ENCODE measurements at regions not wholly inside any gene's neighbourhood (a gene's known extent, or its start where the extent isn't known, plus 50 kb on each side); places are given as distances from the start of the nearest gene placed in this dataset.
A peak's percentile ranks its signal among the peaks of the same experiment; 100 is the strongest.

- ChIA-PET CTCF (interaction anchor here (0.7 kb wide), 1 partner anchor 32 kb away, joined by 3 read pairs; no protein-coding TSS in a partner anchor), POLR2A (no interaction called here)
- H3K36me3 ChIP-seq (ENCODE audit: control insufficient read depth in 2 of 2, insufficient read depth in 1 of 2, low read length in 2 of 2), result no peaks in the 10 kb centered on the region
- H3K27ac ChIP-seq (ENCODE audit: extremely low read depth, low read depth, low read length), result no peak overlapping the region
- H3K9me3 ChIP-seq (ENCODE audit: control insufficient read depth, insufficient read depth, low read depth, low read length), result no peaks in the 10 kb centered on the region
- no peak for TF ChIP-seq ZBTB48 (tag by site-specific recombination; IDR thresholded peaks at IDR 0.05)
- no peak for TF ChIP-seq ZNF571 (tag by site-specific recombination; IDR thresholded peaks at IDR 0.05)
- TF ChIP-seq ZNF37A (tag by site-specific recombination; IDR thresholded peaks at IDR 0.05), result no peak
- no peak for TF ChIP-seq ZNF843 (tag by site-specific recombination; IDR thresholded peaks at IDR 0.05)
- TF ChIP-seq ZBTB1 (tag by site-specific recombination; IDR thresholded peaks at IDR 0.05), result no peak
- TF ChIP-seq ZSCAN23 (tag by site-specific recombination; IDR thresholded peaks at IDR 0.05), result no peak
- TF ChIP-seq ZNF664 (tag by site-specific recombination; IDR thresholded peaks at IDR 0.05), result no peak
- no peak for TF ChIP-seq ZNF426 (tag by site-specific recombination; IDR thresholded peaks at IDR 0.05)
- TF ChIP-seq ZNF184 (tag by site-specific recombination; IDR thresholded peaks at IDR 0.05), result no peak
- no peak for TF ChIP-seq HOXD13 (CRISPR knock-in tag; IDR thresholded peaks at IDR 0.05; ENCODE audit: borderline replicate concordance)
- no peak for TF ChIP-seq ZNF768 (tag by site-specific recombination; IDR thresholded peaks at IDR 0.05)
- TF ChIP-seq ZNF621 (tag by site-specific recombination; IDR thresholded peaks at IDR 0.05), result no peak
- TF ChIP-seq SP2 (tag by site-specific recombination; IDR thresholded peaks at IDR 0.05), result no peak
- TF ChIP-seq ZNF521 (tag by site-specific recombination; IDR thresholded peaks at IDR 0.05), result no peak
- TF ChIP-seq ZNF558 (tag by site-specific recombination; IDR thresholded peaks at IDR 0.05), result no peak
- TF ChIP-seq, protein P1, sequence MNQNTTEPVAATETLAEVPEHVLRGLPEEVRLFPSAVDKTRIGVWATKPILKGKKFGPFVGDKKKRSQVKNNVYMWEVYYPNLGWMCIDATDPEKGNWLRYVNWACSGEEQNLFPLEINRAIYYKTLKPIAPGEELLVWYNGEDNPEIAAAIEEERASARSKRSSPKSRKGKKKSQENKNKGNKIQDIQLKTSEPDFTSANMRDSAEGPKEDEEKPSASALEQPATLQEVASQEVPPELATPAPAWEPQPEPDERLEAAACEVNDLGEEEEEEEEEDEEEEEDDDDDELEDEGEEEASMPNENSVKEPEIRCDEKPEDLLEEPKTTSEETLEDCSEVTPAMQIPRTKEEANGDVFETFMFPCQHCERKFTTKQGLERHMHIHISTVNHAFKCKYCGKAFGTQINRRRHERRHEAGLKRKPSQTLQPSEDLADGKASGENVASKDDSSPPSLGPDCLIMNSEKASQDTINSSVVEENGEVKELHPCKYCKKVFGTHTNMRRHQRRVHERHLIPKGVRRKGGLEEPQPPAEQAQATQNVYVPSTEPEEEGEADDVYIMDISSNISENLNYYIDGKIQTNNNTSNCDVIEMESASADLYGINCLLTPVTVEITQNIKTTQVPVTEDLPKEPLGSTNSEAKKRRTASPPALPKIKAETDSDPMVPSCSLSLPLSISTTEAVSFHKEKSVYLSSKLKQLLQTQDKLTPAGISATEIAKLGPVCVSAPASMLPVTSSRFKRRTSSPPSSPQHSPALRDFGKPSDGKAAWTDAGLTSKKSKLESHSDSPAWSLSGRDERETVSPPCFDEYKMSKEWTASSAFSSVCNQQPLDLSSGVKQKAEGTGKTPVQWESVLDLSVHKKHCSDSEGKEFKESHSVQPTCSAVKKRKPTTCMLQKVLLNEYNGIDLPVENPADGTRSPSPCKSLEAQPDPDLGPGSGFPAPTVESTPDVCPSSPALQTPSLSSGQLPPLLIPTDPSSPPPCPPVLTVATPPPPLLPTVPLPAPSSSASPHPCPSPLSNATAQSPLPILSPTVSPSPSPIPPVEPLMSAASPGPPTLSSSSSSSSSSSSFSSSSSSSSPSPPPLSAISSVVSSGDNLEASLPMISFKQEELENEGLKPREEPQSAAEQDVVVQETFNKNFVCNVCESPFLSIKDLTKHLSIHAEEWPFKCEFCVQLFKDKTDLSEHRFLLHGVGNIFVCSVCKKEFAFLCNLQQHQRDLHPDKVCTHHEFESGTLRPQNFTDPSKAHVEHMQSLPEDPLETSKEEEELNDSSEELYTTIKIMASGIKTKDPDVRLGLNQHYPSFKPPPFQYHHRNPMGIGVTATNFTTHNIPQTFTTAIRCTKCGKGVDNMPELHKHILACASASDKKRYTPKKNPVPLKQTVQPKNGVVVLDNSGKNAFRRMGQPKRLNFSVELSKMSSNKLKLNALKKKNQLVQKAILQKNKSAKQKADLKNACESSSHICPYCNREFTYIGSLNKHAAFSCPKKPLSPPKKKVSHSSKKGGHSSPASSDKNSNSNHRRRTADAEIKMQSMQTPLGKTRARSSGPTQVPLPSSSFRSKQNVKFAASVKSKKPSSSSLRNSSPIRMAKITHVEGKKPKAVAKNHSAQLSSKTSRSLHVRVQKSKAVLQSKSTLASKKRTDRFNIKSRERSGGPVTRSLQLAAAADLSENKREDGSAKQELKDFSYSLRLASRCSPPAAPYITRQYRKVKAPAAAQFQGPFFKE (tag by site-specific recombination; IDR thresholded peaks at IDR 0.05; ENCODE audit: borderline replicate concordance), result no peak
- no peak for TF ChIP-seq BCL11A (tag by site-specific recombination; IDR thresholded peaks at IDR 0.05; ENCODE audit: low read depth)
- H3K4me1 ChIP-seq (ENCODE audit: control insufficient read depth, insufficient read depth, low read length), result peaks cover 2% of the 10 kb centered on the region; the same call in 1 of the 2 replicates
- no peak overlapping the region for H3K4me3 ChIP-seq (ENCODE audit: low read depth, low read length)
These were observed 1018.4 kb upstream of the ACVR2A start for GRCh38 chr2:146826388-146826787.

DNA sequence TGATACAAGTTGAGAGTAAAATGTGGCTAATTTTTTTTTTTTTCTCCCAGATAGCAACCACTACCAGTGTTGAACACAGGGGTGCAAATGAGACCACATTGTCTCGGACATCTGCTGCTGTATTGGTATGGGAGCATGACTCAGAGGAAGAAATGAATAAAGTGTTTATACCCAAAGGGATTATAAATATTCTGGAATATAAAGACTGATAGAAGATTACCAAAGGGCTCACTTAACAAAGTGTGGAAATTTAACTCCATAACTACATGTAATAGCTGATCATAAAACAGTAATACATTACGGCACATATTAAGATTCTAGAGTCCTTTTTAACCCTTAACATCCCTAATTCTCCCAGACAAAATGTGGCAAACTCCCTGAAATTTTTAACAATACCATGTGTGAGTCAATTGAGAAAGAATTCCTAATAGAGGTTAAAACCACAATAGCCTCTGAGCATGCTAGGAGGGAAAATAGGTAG lies 1023.0 kb upstream of the ACVR2A start:
- no peak overlapping the region for H3K27ac ChIP-seq (ENCODE audit: extremely low read depth, low read depth, low read length)
- peaks cover 10% of the 10 kb centered on the region for H3K4me1 ChIP-seq (ENCODE audit: control insufficient read depth, insufficient read depth, low read length)
- ChIA-PET CTCF (interaction anchor here (0.5 to 0.7 kb wide), 3 partner anchors 111 to 477 kb away, joined by 3 to 7 read pairs (median 3); no protein-coding TSS in a partner anchor), POLR2A (no interaction called here)
- H3K9me3 ChIP-seq (ENCODE audit: control insufficient read depth, insufficient read depth, low read depth, low read length), result no peaks in the 10 kb centered on the region
- H3K4me3 ChIP-seq (ENCODE audit: low read depth, low read length), result no peak overlapping the region
- no peaks in the 10 kb centered on the region for H3K36me3 ChIP-seq (ENCODE audit: control insufficient read depth in 2 of 2, insufficient read depth in 1 of 2, low read length in 2 of 2)
- no peak for TF ChIP-seq ZNF423 (tag by site-specific recombination; IDR thresholded peaks at IDR 0.05)
- 0 out of 2 replicates have a peak, but pooled peaks have one; percentile 13 for TF ChIP-seq KLF8 (tag by site-specific recombination; IDR thresholded peaks at IDR 0.05)
- no peak for TF ChIP-seq ZBTB20 (tag by site-specific recombination; IDR thresholded peaks at IDR 0.05)
- TF ChIP-seq, protein P2, sequence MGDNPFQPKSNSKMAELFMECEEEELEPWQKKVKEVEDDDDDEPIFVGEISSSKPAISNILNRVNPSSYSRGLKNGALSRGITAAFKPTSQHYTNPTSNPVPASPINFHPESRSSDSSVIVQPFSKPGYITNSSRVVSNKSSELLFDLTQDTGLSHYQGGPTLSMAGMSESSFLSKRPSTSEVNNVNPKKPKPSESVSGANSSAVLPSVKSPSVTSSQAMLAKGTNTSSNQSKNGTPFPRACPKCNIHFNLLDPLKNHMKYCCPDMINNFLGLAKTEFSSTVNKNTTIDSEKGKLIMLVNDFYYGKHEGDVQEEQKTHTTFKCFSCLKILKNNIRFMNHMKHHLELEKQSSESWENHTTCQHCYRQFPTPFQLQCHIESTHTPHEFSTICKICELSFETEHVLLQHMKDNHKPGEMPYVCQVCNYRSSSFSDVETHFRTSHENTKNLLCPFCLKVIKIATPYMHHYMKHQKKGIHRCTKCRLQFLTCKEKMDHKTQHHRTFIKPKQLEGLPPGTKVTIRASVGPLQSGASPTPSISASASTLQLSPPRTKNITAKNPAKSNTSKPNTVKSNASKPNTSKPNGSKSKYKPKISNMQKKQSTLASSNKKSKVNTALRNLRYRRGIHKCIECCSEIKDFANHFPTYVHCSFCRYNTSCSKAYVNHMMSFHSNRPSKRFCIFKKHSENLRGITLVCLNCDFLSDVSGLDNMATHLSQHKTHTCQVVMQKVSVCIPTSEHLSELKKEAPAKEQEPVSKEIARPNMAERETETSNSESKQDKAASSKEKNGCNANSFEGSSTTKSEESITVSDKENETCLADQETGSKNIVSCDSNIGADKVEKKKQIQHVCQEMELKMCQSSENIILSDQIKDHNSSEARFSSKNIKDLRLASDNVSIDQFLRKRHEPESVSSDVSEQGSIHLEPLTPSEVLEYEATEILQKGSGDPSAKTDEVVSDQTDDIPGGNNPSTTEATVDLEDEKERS (tag by site-specific recombination; IDR thresholded peaks at IDR 0.05), result no peak
- no peak for TF ChIP-seq ZNF544 (tag by site-specific recombination; IDR thresholded peaks at IDR 0.05)
- no peak for TF ChIP-seq ZNF501 (tag by site-specific recombination; IDR thresholded peaks at IDR 0.05)
- TF ChIP-seq PRDM10 (tag by site-specific recombination; IDR thresholded peaks at IDR 0.05), result peak; percentile 44
- TF ChIP-seq ZFP41 (tag by site-specific recombination; IDR thresholded peaks at IDR 0.05; ENCODE audit: borderline replicate concordance), result no peak

Measured in HEK293 (cell line).